ENCODE measurements at regions not wholly inside any gene's neighbourhood (a gene's known extent, or its start where the extent isn't known, plus 50 kb on each side); places are given as distances from the start of the nearest gene placed in this dataset.
A peak's percentile ranks its signal among the peaks of the same experiment; 100 is the strongest.

GRCh38 chr13:27680465-27680864 lies 58.8 kb downstream of the POLR1D start:
- Histone ChIP-seq H2AFZ (ENCODE audit: low read length) (no peak overlapping the region), H3K79me2 (ENCODE audit: insufficient read depth, low read length) (no peaks in the 10 kb centered on the region), H3K4me1 (ENCODE audit: insufficient read depth, low read length) (peaks cover 12% of the 10 kb centered on the region; the same call in 1 of the 2 replicates), H3K27ac (ENCODE audit: extremely low read length, insufficient read depth, low read length) (no peak overlapping the region), H4K20me1 (ENCODE audit: insufficient read depth, low read length) (no peaks in the 10 kb centered on the region), H3K27me3 (ENCODE audit: control insufficient read depth in 1 of 2, insufficient read depth in 2 of 2, low read length in 2 of 2) (no peaks in the 10 kb centered on the region), H3K4me3 (replicated peaks in 1 of 3; ENCODE audit: insufficient read depth in 1 of 3, low read depth in 2 of 3, low read length in 3 of 3) (no peak overlapping the region), H3K9me3 (ENCODE audit: low read length) (no peaks in the 10 kb centered on the region), H3K36me3 (replicated peaks in 1 of 2; ENCODE audit: control insufficient read depth in 1 of 2, insufficient read depth in 2 of 2, low read length in 2 of 2) (no peaks in the 10 kb centered on the region), H3K4me2 (ENCODE audit: low read depth, low read length) (no peak overlapping the region), H3K9ac (ENCODE audit: insufficient read depth, low read depth, low read length) (no peak overlapping the region)
- in situ Hi-C loops (cut with HindIII; ENCODE audit: extremely low pct_ligation_motif_present, low pct_unique_long_range_greater_than_20kb) (no loop called here), intact Hi-C loops (cut with micrococcal nuclease; ENCODE audit: unreplicated experiment) (no loop called here)
- no peak for DNase-seq (ENCODE audit: low spot score)
- POLR2A ChIA-PET = no interaction called here
- CTCF ChIA-PET (ENCODE audit: low intra/inter-chr PET ratio, low total read pairs) = no interaction called here
- FAIRE-seq = no peak
- no peak for ATAC-seq
- no TSS peak for BruUV-seq (replicated peaks)
- TF ChIP-seq ZNF335 (CRISPR knock-in tag; IDR thresholded peaks at IDR 0.05) (no peak), ZFP90 (CRISPR knock-in tag; IDR thresholded peaks at IDR 0.05; ENCODE audit: borderline replicate concordance) (no peak), ZNF10 (CRISPR knock-in tag; IDR thresholded peaks at IDR 0.05; ENCODE audit: borderline replicate concordance, low read depth) (no peak), THAP8 (CRISPR knock-in tag; IDR thresholded peaks at IDR 0.05; ENCODE audit: borderline replicate concordance) (no peak), ZKSCAN8 (CRISPR knock-in tag; IDR thresholded peaks at IDR 0.05; ENCODE audit: borderline replicate concordance) (no peak), ATF7 (IDR thresholded peaks at IDR 0.05) (peak; percentile 74), ATF7 (CRISPR knock-in tag; IDR thresholded peaks at IDR 0.05) (no peak), ATF3 (CRISPR knock-in tag; IDR thresholded peaks at IDR 0.05) (no peak)

- 1% methylated on average over 3 of the region's 3 CpGs for WGBS (ENCODE audit: low lambda C conversion rate)
- CTCF ChIA-PET (ENCODE audit: low intra/inter-chr PET ratio, low total read pairs) = no interaction called here
- TF ChIP-seq THAP7 (CRISPR knock-in tag; IDR thresholded peaks at IDR 0.05) (no peak), ZNF549 (CRISPR knock-in tag; IDR thresholded peaks at IDR 0.05) (no peak), ZSCAN5A (CRISPR knock-in tag; IDR thresholded peaks at IDR 0.05; ENCODE audit: borderline replicate concordance) (no peak), ZNF383 (CRISPR knock-in tag; IDR thresholded peaks at IDR 0.05; ENCODE audit: borderline replicate concordance) (no peak), CREB3 (CRISPR knock-in tag; IDR thresholded peaks at IDR 0.05) (no peak), ZSCAN12 (CRISPR knock-in tag; IDR thresholded peaks at IDR 0.05) (no peak)
These were observed 69.5 kb downstream of the POLR1D start for GRCh38 chr13:27691207-27691606.

More at GRCh38 chr13:27691207-27691606, 69.5 kb downstream of the POLR1D start:
- intact Hi-C loops (cut with micrococcal nuclease; ENCODE audit: unreplicated experiment) = no loop called here
- Histone ChIP-seq H3K4me3 (replicated peaks in 1 of 3; ENCODE audit: insufficient read depth in 1 of 3, low read depth in 2 of 3, low read length in 3 of 3) (no peak overlapping the region), H3K9me3 (ENCODE audit: low read length) (peaks cover 14% of the 10 kb centered on the region; the same call in 1 of the 2 replicates), H4K20me1 (ENCODE audit: insufficient read depth, low read length) (no peaks in the 10 kb centered on the region), H3K4me1 (ENCODE audit: insufficient read depth, low read length) (no peaks in the 10 kb centered on the region), H3K4me2 (ENCODE audit: low read depth, low read length) (no peak overlapping the region), H3K79me2 (ENCODE audit: insufficient read depth, low read length) (no peaks in the 10 kb centered on the region), H3K9ac (ENCODE audit: insufficient read depth, low read depth, low read length) (no peak overlapping the region), H2AFZ (ENCODE audit: low read length) (no peak overlapping the region), H3K27me3 (ENCODE audit: control insufficient read depth in 1 of 2, insufficient read depth in 2 of 2, low read length in 2 of 2) (no peaks in the 10 kb centered on the region; a peak in 1 of 5 replicates), H3K27ac (ENCODE audit: extremely low read length, insufficient read depth, low read length) (no peak overlapping the region), H3K36me3 (replicated peaks in 1 of 2; ENCODE audit: control insufficient read depth in 1 of 2, insufficient read depth in 2 of 2, low read length in 2 of 2) (no peaks in the 10 kb centered on the region)
- POLR2A ChIA-PET = no interaction called here
- ATAC-seq (no peak), FAIRE-seq (no peak), DNase-seq (ENCODE audit: low spot score) (no peak)
- in situ Hi-C loops (cut with HindIII; ENCODE audit: extremely low pct_ligation_motif_present, low pct_unique_long_range_greater_than_20kb) = no loop called here
- no TSS peak for BruUV-seq (replicated peaks)

All from HepG2 (cell line).